CD4-positive, alpha-beta memory T cell (primary cell): ENCODE measurements at regions not wholly inside any gene's neighbourhood (a gene's known extent, or its start where the extent isn't known, plus 50 kb on each side); places are given as distances from the start of the nearest gene placed in this dataset.

Experiments used
- CTCF ChIA-PET: fragments of 350-600 bp; sonication (Branson Sonifier 250); formaldehyde crosslinking; loops from one replicate; lab custom pipeline; 2021; ENCODE audit warnings: inconsistent platforms; ENCODE audit not compliant: partially characterized antibody; lab: Charles Lee
- POLR2A ChIA-PET: fragments of 350-600 bp; sonication (Branson Sonifier 250); formaldehyde crosslinking; loops from one replicate; lab custom pipeline; 2021; ENCODE audit not compliant: partially characterized antibody; lab: Charles Lee
- DNase-seq, 5 donors: peaks; one replicate each; pipeline versions ENCODE4 v3.0.0 to v3.0.0-alpha.2; 2020 to 2022; ENCODE audit warnings: mixed read lengths in 1 of 5
- H3K27ac ChIP-seq: one replicate; pipeline ENCODE4 v1.7.0; 2013; ENCODE audit warnings: low read depth, low read length
- H3K27me3 ChIP-seq: 2 replicates; pipeline ENCODE4 v1.7.0; 2013; ENCODE audit warnings: mild to moderate bottlenecking, low read length, moderate library complexity; ENCODE audit not compliant: insufficient read depth
- H3K36me3 ChIP-seq: 2 replicates; pipeline ENCODE4 v1.7.0; 2013; ENCODE audit warnings: mild to moderate bottlenecking, low read length, moderate library complexity; ENCODE audit not compliant: insufficient read depth
- H3K4me1 ChIP-seq: 2 replicates; pipeline ENCODE4 v1.7.0; 2013; ENCODE audit warnings: mild to moderate bottlenecking, low read length, moderate library complexity; ENCODE audit not compliant: insufficient read depth
- H3K4me3 ChIP-seq, 2 donors: one replicate each; pipeline ENCODE4 v1.7.0; 2013; ENCODE audit warnings: low read length in 2 of 2, mild to moderate bottlenecking in 1 of 2
- H3K9me3 ChIP-seq, 2 donors: one replicate each; pipeline ENCODE4 v1.7.0; 2013; ENCODE audit warnings: low read length in 2 of 2, control low read depth in 1 of 2; ENCODE audit not compliant: control insufficient read depth in 1 of 2
- H3K27ac Mint-ChIP-seq, 7 donors: one replicate each; pipeline ENCODE4 v1.8.0; 2020 to 2021; ENCODE audit warnings: mixed read lengths in 7 of 7, mild to moderate bottlenecking in 6 of 7, inconsistent platforms in 3 of 7, moderate library complexity in 3 of 7
- H3K27me3 Mint-ChIP-seq, 2 donors: one replicate each; pipeline ENCODE4 v1.8.0; 2020 to 2021; ENCODE audit warnings: mixed read lengths in 2 of 2
- H3K36me3 Mint-ChIP-seq, 2 donors: one replicate each; pipeline ENCODE4 v1.8.0; 2020 to 2021; ENCODE audit warnings: mixed read lengths in 2 of 2, inconsistent platforms in 1 of 2, mild to moderate bottlenecking in 1 of 2
- H3K4me1 Mint-ChIP-seq, 4 donors: one replicate each; pipeline ENCODE4 v1.8.0; 2020 to 2021; ENCODE audit warnings: mixed read lengths in 4 of 4, mild to moderate bottlenecking in 1 of 4
- H3K4me3 Mint-ChIP-seq, 8 donors: one replicate each; pipeline ENCODE4 v1.8.0; 2020 to 2021; ENCODE audit warnings: mixed read lengths in 8 of 8, mild to moderate bottlenecking in 7 of 8, moderate library complexity in 6 of 8, inconsistent platforms in 3 of 8
- H3K9me3 Mint-ChIP-seq, 8 donors: one replicate each; pipeline ENCODE4 v1.8.0; 2020 to 2021; ENCODE audit warnings: mixed read lengths in 8 of 8, mild to moderate bottlenecking in 5 of 8, inconsistent platforms in 3 of 8, moderate library complexity in 1 of 8
- intact Hi-C: fragments of 100-400 bp; cut with micrococcal nuclease; formaldehyde crosslinking; loops from one replicate; pipeline ENCODE4 v1.15.1; 2023

DNA sequence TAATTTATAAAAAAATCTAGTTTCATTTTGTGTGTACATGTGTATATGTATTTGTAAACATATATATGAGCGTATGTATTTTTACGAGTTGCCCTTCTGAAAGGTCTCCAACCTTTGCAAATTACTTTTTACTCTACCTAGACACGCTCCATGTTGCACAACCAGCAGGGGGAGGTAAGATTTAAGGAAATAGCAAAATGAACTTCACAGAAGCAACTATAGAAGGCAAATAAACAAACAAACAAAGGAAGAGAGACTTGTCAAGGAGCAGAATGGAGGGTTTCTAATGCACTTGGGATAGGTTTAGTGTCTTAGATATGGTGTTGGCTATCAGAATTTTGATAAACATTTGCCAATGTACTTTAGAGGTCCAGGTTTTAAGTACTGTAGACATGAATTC is 820.5 kb upstream of the POU3F3 start:
- H3K4me1 Mint-ChIP-seq = no peaks in the 10 kb centered on the region
- CTCF ChIA-PET = no interaction called here
- Histone ChIP-seq H3K36me3 (no peaks in the 10 kb centered on the region), H3K27ac (no peak overlapping the region), H3K4me3 (no peak overlapping the region), H3K9me3 (no peaks in the 10 kb centered on the region), H3K4me1 (no peaks in the 10 kb centered on the region), H3K27me3 (no peaks in the 10 kb centered on the region)
- no peak for DNase-seq
- POLR2A ChIA-PET = no interaction called here
- no peak overlapping the region for H3K27ac Mint-ChIP-seq
- no peak overlapping the region for H3K4me3 Mint-ChIP-seq
- no peaks in the 10 kb centered on the region for H3K27me3 Mint-ChIP-seq
- intact Hi-C loops = no loop called here
- peaks cover 0 to 26% (median 10%) of the 10 kb centered on the region in 8 donors for H3K9me3 Mint-ChIP-seq
- no peaks in the 10 kb centered on the region for H3K36me3 Mint-ChIP-seq

DNA sequence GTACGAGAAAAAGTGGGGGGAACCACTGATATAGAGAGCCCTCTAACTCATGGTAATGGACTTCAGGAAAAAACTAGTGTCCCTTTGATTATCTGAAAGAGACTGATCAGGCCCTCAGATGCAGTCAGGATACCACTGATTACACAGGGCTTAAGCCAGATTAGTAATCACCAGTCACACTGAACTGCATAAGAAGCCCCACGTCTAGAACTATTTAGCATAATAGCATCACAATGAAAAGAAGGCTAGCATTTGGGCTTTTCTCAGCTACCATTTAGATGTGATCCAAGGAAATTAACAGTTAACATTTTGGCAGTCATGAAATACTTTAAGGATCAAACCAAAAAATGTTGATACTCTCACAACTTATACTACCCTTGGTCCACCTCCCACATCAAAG is 813.1 kb upstream of the POU3F3 start:
- DNase-seq = no peak
- H3K4me1 ChIP-seq = no peaks in the 10 kb centered on the region
- Mint-ChIP-seq H3K36me3 (no peaks in the 10 kb centered on the region), H3K27ac (no peak overlapping the region), H3K9me3 (peaks cover 0 to 14% (median 7%) of the 10 kb centered on the region in 8 donors), H3K4me3 (no peak overlapping the region), H3K4me1 (no peaks in the 10 kb centered on the region), H3K27me3 (no peaks in the 10 kb centered on the region)
- ChIA-PET POLR2A (no interaction called here), CTCF (no interaction called here)
- intact Hi-C loops = no loop called here
- no peak overlapping the region for H3K27ac ChIP-seq
- H3K27me3 ChIP-seq = no peaks in the 10 kb centered on the region
- no peaks in the 10 kb centered on the region for H3K36me3 ChIP-seq
- no peak overlapping the region for H3K4me3 ChIP-seq
- no peaks in the 10 kb centered on the region for H3K9me3 ChIP-seq

DNA sequence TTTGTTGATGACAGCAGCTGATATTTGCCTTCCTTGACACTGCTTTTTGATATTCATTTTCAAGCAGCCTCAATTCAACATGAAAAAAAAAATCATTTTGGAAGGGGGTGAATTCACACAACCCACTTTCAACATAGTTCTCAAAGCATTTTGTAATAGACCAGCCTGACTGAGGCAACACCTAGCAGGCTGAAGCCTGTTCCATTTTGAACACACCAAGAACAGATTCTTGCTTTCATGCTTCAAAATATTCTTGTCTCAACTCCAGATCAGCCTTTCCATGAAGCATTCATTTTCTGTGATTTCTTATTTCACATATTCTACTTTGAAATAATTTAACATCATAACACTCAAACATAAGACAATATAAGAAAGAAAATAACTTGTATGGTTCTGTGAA is 812.6 kb upstream of the POU3F3 start:
- H3K27ac Mint-ChIP-seq = no peak overlapping the region
- DNase-seq = no peak
- no peaks in the 10 kb centered on the region for H3K9me3 ChIP-seq
- no peak overlapping the region for H3K27ac ChIP-seq
- H3K27me3 ChIP-seq = no peaks in the 10 kb centered on the region
- no peaks in the 10 kb centered on the region for H3K36me3 Mint-ChIP-seq
- H3K36me3 ChIP-seq = no peaks in the 10 kb centered on the region
- no peaks in the 10 kb centered on the region for H3K4me1 Mint-ChIP-seq
- peaks cover 0 to 11% (median 7%) of the 10 kb centered on the region in 8 donors for H3K9me3 Mint-ChIP-seq
- CTCF ChIA-PET = no interaction called here
- POLR2A ChIA-PET = no interaction called here
- intact Hi-C loops = no loop called here
- no peak overlapping the region for H3K4me3 ChIP-seq
- no peak overlapping the region for H3K4me3 Mint-ChIP-seq
- H3K4me1 ChIP-seq = no peaks in the 10 kb centered on the region
- no peaks in the 10 kb centered on the region for H3K27me3 Mint-ChIP-seq

DNA sequence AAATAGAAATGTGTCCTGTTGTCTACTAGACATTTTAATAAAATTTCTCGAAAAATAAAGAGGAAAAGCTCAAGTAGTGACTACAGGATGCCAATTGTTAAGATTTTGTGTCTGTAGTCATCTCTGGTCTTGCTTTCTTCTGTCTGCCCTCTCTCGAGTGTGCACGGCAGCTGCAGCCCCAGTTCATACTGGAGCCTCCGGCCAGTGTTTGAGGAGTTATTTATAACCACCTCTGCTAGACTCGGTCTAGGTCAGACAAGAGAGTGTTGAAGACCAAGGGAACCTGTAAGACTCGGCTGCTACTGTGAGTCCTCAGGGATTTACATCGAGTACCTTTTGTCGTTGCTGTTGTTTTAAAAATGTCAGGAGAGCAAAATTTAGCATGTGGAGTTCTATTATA is 810.1 kb upstream of the POU3F3 start:
- no peak overlapping the region for H3K4me3 Mint-ChIP-seq
- no peaks in the 10 kb centered on the region for H3K36me3 Mint-ChIP-seq
- no peak for DNase-seq

DNA sequence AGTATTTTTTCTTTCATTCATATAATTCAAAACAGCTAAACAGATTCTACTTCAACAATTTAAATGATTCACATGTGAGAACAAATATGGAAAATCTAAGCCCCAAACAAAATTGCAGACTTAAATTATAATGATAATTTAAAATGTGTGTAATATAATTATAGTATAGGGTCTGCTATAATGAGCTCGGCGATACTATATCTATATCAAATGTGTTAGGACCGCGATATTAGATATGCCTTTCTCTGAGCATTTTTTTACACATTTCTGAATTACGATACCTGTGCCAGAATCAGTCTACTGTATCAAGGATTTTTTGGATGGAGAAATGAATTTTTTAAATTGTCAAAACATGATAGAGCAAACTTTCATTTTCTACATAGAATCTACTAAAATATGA is 808.8 kb upstream of the POU3F3 start:
- H3K4me1 ChIP-seq = no peaks in the 10 kb centered on the region
- CTCF ChIA-PET = no interaction called here
- Mint-ChIP-seq H3K27ac (no peak overlapping the region), H3K36me3 (no peaks in the 10 kb centered on the region), H3K9me3 (peaks cover 0 to 12% (median 7%) of the 10 kb centered on the region in 8 donors), H3K4me3 (no peak overlapping the region), H3K27me3 (no peaks in the 10 kb centered on the region), H3K4me1 (no peaks in the 10 kb centered on the region)
- intact Hi-C loops = no loop called here
- H3K27ac ChIP-seq = no peak overlapping the region
- H3K36me3 ChIP-seq = no peaks in the 10 kb centered on the region
- no peak overlapping the region for H3K4me3 ChIP-seq
- no peak for DNase-seq
- POLR2A ChIA-PET = no interaction called here
- no peaks in the 10 kb centered on the region for H3K9me3 ChIP-seq
- no peaks in the 10 kb centered on the region for H3K27me3 ChIP-seq

More for the DNA sequence above, 810.1 kb upstream of the POU3F3 start:
- no peaks in the 10 kb centered on the region for H3K4me1 Mint-ChIP-seq
- Histone ChIP-seq H3K4me1 (no peaks in the 10 kb centered on the region), H3K27me3 (no peaks in the 10 kb centered on the region), H3K36me3 (no peaks in the 10 kb centered on the region), H3K9me3 (no peaks in the 10 kb centered on the region), H3K4me3 (no peak overlapping the region), H3K27ac (no peak overlapping the region)
- H3K27me3 Mint-ChIP-seq = no peaks in the 10 kb centered on the region
- ChIA-PET CTCF (no interaction called here), POLR2A (no interaction called here)
- intact Hi-C loops = no loop called here
- peaks cover 0 to 12% (median 5%) of the 10 kb centered on the region in 8 donors for H3K9me3 Mint-ChIP-seq
- no peak overlapping the region for H3K27ac Mint-ChIP-seq

DNA sequence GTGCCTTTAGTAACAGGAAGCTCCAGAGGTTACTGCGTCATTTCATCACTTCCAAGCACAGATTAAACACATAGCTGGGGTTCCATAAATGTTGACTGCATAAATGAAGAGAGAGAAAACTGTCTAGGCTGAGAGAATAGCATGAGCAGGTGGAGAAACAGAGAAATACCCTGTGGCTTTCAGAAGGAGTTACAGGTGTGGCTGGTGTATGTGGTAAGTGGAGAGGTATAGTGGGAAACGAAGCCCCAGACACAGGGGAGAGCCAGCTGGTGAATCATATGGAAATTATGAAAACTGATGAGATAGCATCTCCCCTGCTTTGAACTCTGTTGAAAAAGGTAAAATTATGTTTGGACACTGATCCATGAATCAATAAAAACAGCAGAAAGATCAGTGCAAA is 807.4 kb upstream of the POU3F3 start:
- intact Hi-C loops = no loop called here
- H3K4me1 ChIP-seq = no peaks in the 10 kb centered on the region
- no peaks in the 10 kb centered on the region for H3K27me3 ChIP-seq
- peaks cover 0 to 16% (median 5%) of the 10 kb centered on the region in 8 donors for H3K9me3 Mint-ChIP-seq
- H3K4me1 Mint-ChIP-seq = no peaks in the 10 kb centered on the region
- no peak overlapping the region for H3K4me3 Mint-ChIP-seq
- DNase-seq = no peak
- no peaks in the 10 kb centered on the region for H3K36me3 ChIP-seq
- no peaks in the 10 kb centered on the region for H3K9me3 ChIP-seq
- ChIA-PET POLR2A (no interaction called here), CTCF (no interaction called here)
- H3K27ac ChIP-seq = no peak overlapping the region
- H3K36me3 Mint-ChIP-seq = no peaks in the 10 kb centered on the region
- no peak overlapping the region for H3K4me3 ChIP-seq
- H3K27ac Mint-ChIP-seq = no peak overlapping the region
- H3K27me3 Mint-ChIP-seq = no peaks in the 10 kb centered on the region

DNA sequence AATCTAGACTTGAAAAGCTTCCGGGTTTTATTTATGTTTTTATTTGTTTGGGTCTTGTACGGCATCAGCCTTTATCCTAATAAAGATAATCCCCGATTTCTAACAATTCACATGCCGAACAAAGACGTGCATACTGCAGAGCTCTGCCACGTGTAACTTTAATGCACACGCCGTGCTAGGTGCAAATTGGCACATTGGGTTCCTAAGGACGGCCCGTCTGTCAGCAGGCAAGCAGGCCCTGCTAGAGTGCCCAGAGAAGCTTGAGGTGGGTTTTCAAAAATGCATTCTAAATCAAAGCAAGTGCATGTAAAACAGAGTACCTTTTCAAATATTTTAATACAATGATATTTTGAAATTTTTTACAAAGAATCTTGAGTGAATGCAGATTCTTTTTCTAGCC is 806.4 kb upstream of the POU3F3 start:
- Histone ChIP-seq H3K9me3 (no peaks in the 10 kb centered on the region), H3K27me3 (no peaks in the 10 kb centered on the region), H3K4me3 (no peak overlapping the region), H3K4me1 (no peaks in the 10 kb centered on the region), H3K27ac (no peak overlapping the region), H3K36me3 (no peaks in the 10 kb centered on the region)
- ChIA-PET POLR2A (no interaction called here), CTCF (no interaction called here)
- Mint-ChIP-seq H3K9me3 (peaks cover 0 to 20% (median 7%) of the 10 kb centered on the region in 8 donors), H3K4me3 (no peak overlapping the region), H3K27me3 (no peaks in the 10 kb centered on the region), H3K4me1 (no peaks in the 10 kb centered on the region), H3K27ac (no peak overlapping the region), H3K36me3 (no peaks in the 10 kb centered on the region)
- intact Hi-C loops = no loop called here
- no peak for DNase-seq

DNA sequence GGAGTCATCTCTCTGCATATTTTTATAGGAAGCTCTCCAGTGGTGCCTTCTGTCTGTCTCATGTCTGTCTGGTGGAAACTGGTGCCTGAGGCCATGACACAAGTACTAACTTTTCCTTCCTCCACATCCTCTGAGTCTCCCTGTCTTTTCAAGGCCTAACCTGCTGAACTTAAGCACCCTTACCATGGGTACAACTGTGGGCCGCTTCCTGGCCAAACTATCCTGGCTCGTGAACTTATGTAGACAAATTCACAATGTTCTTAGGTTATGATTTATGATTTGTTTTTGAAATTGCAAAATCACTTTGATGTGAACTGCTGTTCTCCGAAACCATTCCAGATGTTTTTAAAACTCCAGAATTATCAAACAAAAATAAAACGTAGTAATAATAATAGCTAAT is 804.5 kb upstream of the POU3F3 start:
- no peak overlapping the region for H3K4me3 ChIP-seq
- no peak overlapping the region for H3K27ac ChIP-seq
- H3K27ac Mint-ChIP-seq = no peak overlapping the region
- no peaks in the 10 kb centered on the region for H3K4me1 ChIP-seq
- CTCF ChIA-PET = no interaction called here
- H3K36me3 ChIP-seq = no peaks in the 10 kb centered on the region
- POLR2A ChIA-PET = no interaction called here
- no peak for DNase-seq
- no peak overlapping the region for H3K4me3 Mint-ChIP-seq
- H3K27me3 Mint-ChIP-seq = no peaks in the 10 kb centered on the region
- intact Hi-C loops = no loop called here
- H3K27me3 ChIP-seq = no peaks in the 10 kb centered on the region
- H3K9me3 ChIP-seq = no peaks in the 10 kb centered on the region
- H3K9me3 Mint-ChIP-seq = peaks cover 0 to 25% (median 8%) of the 10 kb centered on the region in 8 donors
- no peaks in the 10 kb centered on the region for H3K4me1 Mint-ChIP-seq
- H3K36me3 Mint-ChIP-seq = no peaks in the 10 kb centered on the region
